ENCODE measurements at regions not wholly inside any gene's neighbourhood (a gene's known extent, or its start where the extent isn't known, plus 50 kb on each side); places are given as distances from the start of the nearest gene placed in this dataset.
A peak's percentile ranks its signal among the peaks of the same experiment; 100 is the strongest.

- no peaks in the 10 kb centered on the region for H3K4me1 ChIP-seq
- H3K9me3 ChIP-seq = no peaks in the 10 kb centered on the region
- H3K4me3 ChIP-seq = peak overlapping the region; percentile 25 to 37
- H3K27me3 ChIP-seq = no peaks in the 10 kb centered on the region
- peak overlapping the region; percentile 31 to 33 for H3K27ac ChIP-seq
- no peak for DNase-seq (ENCODE audit: low spot score)
- H3K36me3 ChIP-seq = no peaks in the 10 kb centered on the region
- no peak for TF ChIP-seq CTCF (IDR thresholded peaks at IDR 0.05)
Observed at GRCh38 chr12:25052914-25053211, 104.0 kb upstream of the BCAT1 start.

- H3K9me3 ChIP-seq = peaks cover 0 to 5% of the 10 kb centered on the region in 2 donors
- TF ChIP-seq CTCF (IDR thresholded peaks at IDR 0.05) = no peak
- no peaks in the 10 kb centered on the region for H3K4me1 ChIP-seq
- peak overlapping the region; percentile 25 to 37 for H3K4me3 ChIP-seq
- no peak for DNase-seq (ENCODE audit: low spot score)
- H3K36me3 ChIP-seq = no peaks in the 10 kb centered on the region
- no peaks in the 10 kb centered on the region for H3K27me3 ChIP-seq
- peak overlapping the region; percentile 31 to 35 for H3K27ac ChIP-seq
Observed at GRCh38 chr12:25052196-25052913, 103.5 kb upstream of the BCAT1 start.

GRCh38 chr12:25051656-25052195 lies 102.8 kb upstream of the BCAT1 start:
- Histone ChIP-seq H3K4me3 (peak overlapping the region; percentile 25 to 37), H3K4me1 (no peaks in the 10 kb centered on the region), H3K36me3 (no peaks in the 10 kb centered on the region), H3K27ac (peak overlapping the region in 1 of 2 donors; percentile 35), H3K9me3 (peaks cover 0 to 11% of the 10 kb centered on the region in 2 donors), H3K27me3 (no peaks in the 10 kb centered on the region)
- DNase-seq (ENCODE audit: low spot score) = no peak
- TF ChIP-seq CTCF (IDR thresholded peaks at IDR 0.05) = no peak

- peaks cover 0 to 16% of the 10 kb centered on the region in 2 donors for H3K9me3 ChIP-seq
- no peaks in the 10 kb centered on the region for H3K36me3 ChIP-seq
- no peaks in the 10 kb centered on the region for H3K27me3 ChIP-seq
- no peaks in the 10 kb centered on the region for H3K4me1 ChIP-seq
- DNase-seq (ENCODE audit: low spot score) = no peak
- TF ChIP-seq CTCF (IDR thresholded peaks at IDR 0.05) = no peak
- no peak overlapping the region for H3K4me3 ChIP-seq
- H3K27ac ChIP-seq = no peak overlapping the region
Observed at GRCh38 chr12:25051171-25051570, 102.3 kb upstream of the BCAT1 start.

- H3K9me3 ChIP-seq = peaks cover 0 to 24% of the 10 kb centered on the region in 2 donors
- no peaks in the 10 kb centered on the region for H3K4me1 ChIP-seq
- no peak for TF ChIP-seq CTCF (IDR thresholded peaks at IDR 0.05)
- no peak overlapping the region for H3K27ac ChIP-seq
- H3K27me3 ChIP-seq = no peaks in the 10 kb centered on the region
- no peak overlapping the region for H3K4me3 ChIP-seq
- no peak for DNase-seq (ENCODE audit: low spot score)
- no peaks in the 10 kb centered on the region for H3K36me3 ChIP-seq
Observed at GRCh38 chr12:25045869-25046268, 97.0 kb upstream of the BCAT1 start.
